GM23338 (cell line): ENCODE measurements at regions not wholly inside any gene's neighbourhood (a gene's known extent, or its start where the extent isn't known, plus 50 kb on each side); places are given as distances from the start of the nearest gene placed in this dataset.

Experiments
- ATAC-seq: fragments of 200-7000 bp; cut with Tn5 transposase; 3 replicates; pipeline ENCODE4 v1.9.1; 2020
- DNase-seq: peaks from one replicate; pipeline ENCODE4 v3.0.0-alpha.2; 2015; ENCODE audit warnings: low spot score
- H2AFZ ChIP-seq: fragments of 200-600 bp; sonication (generic); 2 replicates; pipeline ENCODE4 v1.8.0; 2016; ENCODE audit warnings: antibody characterized with exemption, mild to moderate bottlenecking, moderate library complexity
- H3F3A ChIP-seq: fragments of 200-600 bp; sonication (generic); replicated peaks from 2 replicates; pipeline ENCODE4 v1.8.0; 2017; ENCODE audit warnings: antibody characterized with exemption, mixed run types, low read depth
- H3K27ac ChIP-seq: fragments of 200-600 bp; sonication (generic); 2 replicates; pipeline ENCODE4 v1.6.1; 2016; ENCODE audit warnings: low read depth
- H3K27me3 ChIP-seq: fragments of 200-600 bp; sonication (generic); 2 replicates; pipeline ENCODE4 v1.8.0; 2016; ENCODE audit warnings: mild to moderate bottlenecking, mixed run types, moderate library complexity; ENCODE audit not compliant: insufficient read depth
- H3K36me3 ChIP-seq: fragments of 200-600 bp; sonication (generic); 2 replicates; pipeline ENCODE4 v1.8.0; 2016; ENCODE audit warnings: mild to moderate bottlenecking; ENCODE audit not compliant: insufficient read depth
- H3K4me1 ChIP-seq: fragments of 200-600 bp; sonication (generic); 2 replicates; pipeline ENCODE4 v1.8.0; 2016; ENCODE audit warnings: mild to moderate bottlenecking, moderate library complexity; ENCODE audit not compliant: insufficient read depth
- H3K4me2 ChIP-seq: fragments of 200-600 bp; sonication (generic); 2 replicates; pipeline ENCODE4 v1.7.1; 2017; ENCODE audit warnings: mixed run types
- H3K4me3 ChIP-seq: fragments of 200-600 bp; sonication (generic); 2 replicates; pipeline ENCODE4 v1.6.1; 2016; ENCODE audit warnings: mixed run types
- H3K79me2 ChIP-seq: fragments of 200-600 bp; sonication (generic); replicated peaks from 2 replicates; pipeline ENCODE4 v1.8.0; 2017; ENCODE audit warnings: mild to moderate bottlenecking; ENCODE audit not compliant: insufficient read depth
- H3K9me2 ChIP-seq: fragments of 200-600 bp; sonication (generic); 2 replicates; pipeline ENCODE4 v1.8.0; 2017; ENCODE audit not compliant: insufficient read depth
- H4K20me1 ChIP-seq: fragments of 200-600 bp; sonication (generic); replicated peaks from 2 replicates; pipeline ENCODE4 v1.8.0; 2017; ENCODE audit warnings: mild to moderate bottlenecking; ENCODE audit not compliant: insufficient read depth
- H3K27ac Mint-ChIP-seq: 2 replicates; pipeline ENCODE4 v1.8.0; 2020; ENCODE audit warnings: inconsistent platforms, mild to moderate bottlenecking, moderate library complexity, mixed read lengths
- H3K27me3 Mint-ChIP-seq: 3 replicates; pipeline ENCODE4 v1.8.0; 2022; ENCODE audit warnings: low read depth, mild to moderate bottlenecking, moderate library complexity, mixed read lengths, inconsistent platforms; ENCODE audit not compliant: insufficient read depth, poor library complexity
- H3K36me3 Mint-ChIP-seq: 3 replicates; pipeline ENCODE4 v1.8.0; 2021; ENCODE audit warnings: low read depth, mild to moderate bottlenecking, inconsistent platforms, moderate library complexity, mixed read lengths
- H3K4me1 Mint-ChIP-seq: 3 replicates; pipeline ENCODE4 v1.8.0; 2020; ENCODE audit warnings: mild to moderate bottlenecking, inconsistent platforms, mixed read lengths
- H3K4me3 Mint-ChIP-seq: 3 replicates; pipeline ENCODE4 v1.8.0; 2021; ENCODE audit warnings: moderate library complexity, mild to moderate bottlenecking, inconsistent platforms, mixed read lengths
- H3K9me3 Mint-ChIP-seq: 3 replicates; pipeline ENCODE4 v1.8.0; 2020; ENCODE audit warnings: moderate library complexity, mild to moderate bottlenecking, inconsistent platforms, mixed read lengths
- CREB1 ChIP-seq: fragments of 250-450 bp; sonication (Bioruptor Pico); IDR thresholded peaks from 2 replicates; pipeline ENCODE4 v1.5.0; 2020; ENCODE audit warnings: low read depth, mild to moderate bottlenecking, moderate library complexity
- CTCF ChIP-seq, 2 experiments: fragments of 200-600 bp in 1 of 2; sonication (generic) in 1 of 2; conservative IDR thresholded peaks; 2 replicates each; pipeline versions ENCODE4 v1.5.1 to v1.6.1; 2016 to 2017; ENCODE audit warnings: antibody characterized with exemption in 2 of 2, low read depth in 2 of 2, mild to moderate bottlenecking in 2 of 2, moderate library complexity in 1 of 2
- ETS1 ChIP-seq: IDR thresholded peaks from 2 replicates; pipeline ENCODE4 v1.6.1; 2016; ENCODE audit warnings: antibody characterized with exemption
- EZH2 ChIP-seq: fragments of 200-600 bp; sonication (generic); IDR thresholded peaks from one replicate; pipeline ENCODE4 v1.8.0; 2017; ENCODE audit warnings: antibody characterized with exemption, mild to moderate bottlenecking, low read depth; ENCODE audit not compliant: unreplicated experiment
- EZH2phosphoT487 ChIP-seq: fragments of 200-600 bp; sonication (generic); IDR thresholded peaks from one replicate; pipeline ENCODE4 v1.8.1; 2018; ENCODE audit warnings: antibody characterized with exemption; ENCODE audit not compliant: unreplicated experiment
- JUNB ChIP-seq: IDR thresholded peaks from one replicate; pipeline ENCODE4 v1.6.1; 2016; ENCODE audit warnings: antibody characterized with exemption; ENCODE audit not compliant: unreplicated experiment
- NANOG ChIP-seq: IDR thresholded peaks from 2 replicates; pipeline ENCODE4 v1.6.1; 2016; ENCODE audit warnings: antibody characterized with exemption, borderline replicate concordance
- POLR2AphosphoS5 ChIP-seq: IDR thresholded peaks from 2 replicates; pipeline ENCODE4 v1.6.1; 2016; ENCODE audit warnings: antibody characterized with exemption, low read depth
- STAT1 ChIP-seq: IDR thresholded peaks from one replicate; pipeline ENCODE4 v1.6.1; 2016; ENCODE audit warnings: antibody characterized with exemption; ENCODE audit not compliant: unreplicated experiment
- ZNF114 ChIP-seq: fragments of 250-450 bp; sonication (Bioruptor Pico); IDR thresholded peaks from 2 replicates; pipeline ENCODE4 v1.5.0; 2020; ENCODE audit warnings: mild to moderate bottlenecking, moderate library complexity
- ZNF331 ChIP-seq: fragments of 250-450 bp; sonication (Bioruptor Pico); IDR thresholded peaks from 2 replicates; pipeline ENCODE4 v1.5.0; 2020; ENCODE audit warnings: low read depth, mild to moderate bottlenecking, moderate library complexity
- TF ChIP-seq, protein P1 (sequence below): IDR thresholded peaks from one replicate; pipeline ENCODE4 v1.6.1; 2018; ENCODE audit warnings: antibody characterized with exemption; ENCODE audit not compliant: unreplicated experiment
- TF ChIP-seq, protein P2 (sequence below): fragments of 250-450 bp; sonication (Bioruptor Pico); IDR thresholded peaks from 2 replicates; pipeline ENCODE4 v1.5.0; 2020; ENCODE audit warnings: mild to moderate bottlenecking, moderate library complexity

DNA sequence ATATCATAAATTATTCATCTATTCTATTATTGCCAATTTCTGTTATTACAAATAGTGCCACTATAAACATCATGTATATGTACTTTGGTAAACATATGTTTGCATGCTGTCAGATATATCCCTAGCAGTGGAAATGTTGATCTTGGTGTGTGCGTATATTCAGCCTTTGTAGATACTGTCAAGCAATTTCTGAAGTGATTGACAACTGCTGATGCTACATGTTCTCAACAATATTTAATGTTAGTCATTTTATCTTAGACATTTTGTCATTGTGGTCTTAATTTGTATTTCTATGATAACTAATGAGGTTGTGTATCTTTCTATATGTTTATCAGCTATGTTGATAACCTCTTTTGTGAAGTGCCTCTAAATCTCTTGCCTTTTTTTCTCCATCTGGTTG lies 186.5 kb upstream of the NRG3 start:
- no peaks in the 10 kb centered on the region for H3K36me3 Mint-ChIP-seq
- no peaks in the 10 kb centered on the region for H3K27me3 ChIP-seq
- no peak for TF ChIP-seq NANOG
- no peak for TF ChIP-seq ZNF331 (CRISPR knock-in tag)
- no peak for TF ChIP-seq STAT1
- TF ChIP-seq, protein P1, sequence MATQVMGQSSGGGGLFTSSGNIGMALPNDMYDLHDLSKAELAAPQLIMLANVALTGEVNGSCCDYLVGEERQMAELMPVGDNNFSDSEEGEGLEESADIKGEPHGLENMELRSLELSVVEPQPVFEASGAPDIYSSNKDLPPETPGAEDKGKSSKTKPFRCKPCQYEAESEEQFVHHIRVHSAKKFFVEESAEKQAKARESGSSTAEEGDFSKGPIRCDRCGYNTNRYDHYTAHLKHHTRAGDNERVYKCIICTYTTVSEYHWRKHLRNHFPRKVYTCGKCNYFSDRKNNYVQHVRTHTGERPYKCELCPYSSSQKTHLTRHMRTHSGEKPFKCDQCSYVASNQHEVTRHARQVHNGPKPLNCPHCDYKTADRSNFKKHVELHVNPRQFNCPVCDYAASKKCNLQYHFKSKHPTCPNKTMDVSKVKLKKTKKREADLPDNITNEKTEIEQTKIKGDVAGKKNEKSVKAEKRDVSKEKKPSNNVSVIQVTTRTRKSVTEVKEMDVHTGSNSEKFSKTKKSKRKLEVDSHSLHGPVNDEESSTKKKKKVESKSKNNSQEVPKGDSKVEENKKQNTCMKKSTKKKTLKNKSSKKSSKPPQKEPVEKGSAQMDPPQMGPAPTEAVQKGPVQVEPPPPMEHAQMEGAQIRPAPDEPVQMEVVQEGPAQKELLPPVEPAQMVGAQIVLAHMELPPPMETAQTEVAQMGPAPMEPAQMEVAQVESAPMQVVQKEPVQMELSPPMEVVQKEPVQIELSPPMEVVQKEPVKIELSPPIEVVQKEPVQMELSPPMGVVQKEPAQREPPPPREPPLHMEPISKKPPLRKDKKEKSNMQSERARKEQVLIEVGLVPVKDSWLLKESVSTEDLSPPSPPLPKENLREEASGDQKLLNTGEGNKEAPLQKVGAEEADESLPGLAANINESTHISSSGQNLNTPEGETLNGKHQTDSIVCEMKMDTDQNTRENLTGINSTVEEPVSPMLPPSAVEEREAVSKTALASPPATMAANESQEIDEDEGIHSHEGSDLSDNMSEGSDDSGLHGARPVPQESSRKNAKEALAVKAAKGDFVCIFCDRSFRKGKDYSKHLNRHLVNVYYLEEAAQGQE = no peak
- TF ChIP-seq EZH2phosphoT487 = no peak
- TF ChIP-seq CREB1 (CRISPR knock-in tag) = no peak
- TF ChIP-seq EZH2 = no peak
- TF ChIP-seq, protein P2, sequence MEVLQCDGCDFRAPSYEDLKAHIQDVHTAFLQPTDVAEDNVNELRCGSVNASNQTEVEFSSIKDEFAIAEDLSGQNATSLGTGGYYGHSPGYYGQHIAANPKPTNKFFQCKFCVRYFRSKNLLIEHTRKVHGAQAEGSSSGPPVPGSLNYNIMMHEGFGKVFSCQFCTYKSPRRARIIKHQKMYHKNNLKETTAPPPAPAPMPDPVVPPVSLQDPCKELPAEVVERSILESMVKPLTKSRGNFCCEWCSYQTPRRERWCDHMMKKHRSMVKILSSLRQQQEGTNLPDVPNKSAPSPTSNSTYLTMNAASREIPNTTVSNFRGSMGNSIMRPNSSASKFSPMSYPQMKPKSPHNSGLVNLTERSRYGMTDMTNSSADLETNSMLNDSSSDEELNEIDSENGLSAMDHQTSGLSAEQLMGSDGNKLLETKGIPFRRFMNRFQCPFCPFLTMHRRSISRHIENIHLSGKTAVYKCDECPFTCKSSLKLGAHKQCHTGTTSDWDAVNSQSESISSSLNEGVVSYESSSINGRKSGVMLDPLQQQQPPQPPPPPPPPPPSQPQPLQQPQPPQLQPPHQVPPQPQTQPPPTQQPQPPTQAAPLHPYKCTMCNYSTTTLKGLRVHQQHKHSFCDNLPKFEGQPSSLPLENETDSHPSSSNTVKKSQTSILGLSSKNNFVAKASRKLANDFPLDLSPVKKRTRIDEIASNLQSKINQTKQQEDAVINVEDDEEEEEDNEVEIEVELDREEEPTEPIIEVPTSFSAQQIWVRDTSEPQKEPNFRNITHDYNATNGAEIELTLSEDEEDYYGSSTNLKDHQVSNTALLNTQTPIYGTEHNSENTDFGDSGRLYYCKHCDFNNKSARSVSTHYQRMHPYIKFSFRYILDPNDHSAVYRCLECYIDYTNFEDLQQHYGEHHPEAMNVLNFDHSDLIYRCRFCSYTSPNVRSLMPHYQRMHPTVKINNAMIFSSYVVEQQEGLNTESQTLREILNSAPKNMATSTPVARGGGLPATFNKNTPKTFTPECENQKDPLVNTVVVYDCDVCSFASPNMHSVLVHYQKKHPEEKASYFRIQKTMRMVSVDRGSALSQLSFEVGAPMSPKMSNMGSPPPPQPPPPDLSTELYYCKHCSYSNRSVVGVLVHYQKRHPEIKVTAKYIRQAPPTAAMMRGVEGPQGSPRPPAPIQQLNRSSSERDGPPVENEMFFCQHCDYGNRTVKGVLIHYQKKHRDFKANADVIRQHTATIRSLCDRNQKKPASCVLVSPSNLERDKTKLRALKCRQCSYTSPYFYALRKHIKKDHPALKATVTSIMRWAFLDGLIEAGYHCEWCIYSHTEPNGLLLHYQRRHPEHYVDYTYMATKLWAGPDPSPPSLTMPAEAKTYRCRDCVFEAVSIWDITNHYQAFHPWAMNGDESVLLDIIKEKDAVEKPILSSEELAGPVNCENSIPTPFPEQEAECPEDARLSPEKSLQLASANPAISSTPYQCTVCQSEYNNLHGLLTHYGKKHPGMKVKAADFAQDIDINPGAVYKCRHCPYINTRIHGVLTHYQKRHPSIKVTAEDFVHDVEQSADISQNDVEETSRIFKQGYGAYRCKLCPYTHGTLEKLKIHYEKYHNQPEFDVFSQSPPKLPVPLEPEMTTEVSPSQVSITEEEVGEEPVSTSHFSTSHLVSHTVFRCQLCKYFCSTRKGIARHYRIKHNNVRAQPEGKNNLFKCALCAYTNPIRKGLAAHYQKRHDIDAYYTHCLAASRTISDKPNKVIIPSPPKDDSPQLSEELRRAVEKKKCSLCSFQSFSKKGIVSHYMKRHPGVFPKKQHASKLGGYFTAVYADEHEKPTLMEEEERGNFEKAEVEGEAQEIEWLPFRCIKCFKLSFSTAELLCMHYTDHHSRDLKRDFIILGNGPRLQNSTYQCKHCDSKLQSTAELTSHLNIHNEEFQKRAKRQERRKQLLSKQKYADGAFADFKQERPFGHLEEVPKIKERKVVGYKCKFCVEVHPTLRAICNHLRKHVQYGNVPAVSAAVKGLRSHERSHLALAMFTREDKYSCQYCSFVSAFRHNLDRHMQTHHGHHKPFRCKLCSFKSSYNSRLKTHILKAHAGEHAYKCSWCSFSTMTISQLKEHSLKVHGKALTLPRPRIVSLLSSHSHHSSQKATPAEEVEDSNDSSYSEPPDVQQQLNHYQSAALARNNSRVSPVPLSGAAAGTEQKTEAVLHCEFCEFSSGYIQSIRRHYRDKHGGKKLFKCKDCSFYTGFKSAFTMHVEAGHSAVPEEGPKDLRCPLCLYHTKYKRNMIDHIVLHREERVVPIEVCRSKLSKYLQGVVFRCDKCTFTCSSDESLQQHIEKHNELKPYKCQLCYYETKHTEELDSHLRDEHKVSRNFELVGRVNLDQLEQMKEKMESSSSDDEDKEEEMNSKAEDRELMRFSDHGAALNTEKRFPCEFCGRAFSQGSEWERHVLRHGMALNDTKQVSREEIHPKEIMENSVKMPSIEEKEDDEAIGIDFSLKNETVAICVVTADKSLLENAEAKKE = no peak
- TF ChIP-seq ZNF114 = no peak
- no peak for TF ChIP-seq POLR2AphosphoS5
- no peak for TF ChIP-seq CTCF (conservative IDR thresholded peaks at IDR 0.05; ENCODE audit: low read depth in 2 of 2)
- TF ChIP-seq JUNB = no peak
- TF ChIP-seq ETS1 = no peak
- no peak overlapping the region for H3K27ac Mint-ChIP-seq
- H3K4me3 Mint-ChIP-seq = no peak overlapping the region
- no peak overlapping the region for H2AFZ ChIP-seq
- H4K20me1 ChIP-seq = no peaks in the 10 kb centered on the region
- DNase-seq (no peak), ATAC-seq (no peak)
- 0 out of 2 replicates have a peak, but pooled peaks cover 3% of the 10 kb centered on the region for H3K9me2 ChIP-seq
- H3K36me3 ChIP-seq = no peaks in the 10 kb centered on the region
- H3K4me3 ChIP-seq = no peak overlapping the region
- H3K4me2 ChIP-seq = no peak overlapping the region
- no peaks in the 10 kb centered on the region for H3K4me1 Mint-ChIP-seq
- no peaks in the 10 kb centered on the region for H3F3A ChIP-seq
- peaks cover 5% of the 10 kb centered on the region; the same call in 2 of the 3 replicates for H3K9me3 Mint-ChIP-seq
- no peaks in the 10 kb centered on the region for H3K79me2 ChIP-seq
- H3K4me1 ChIP-seq = no peaks in the 10 kb centered on the region
- no peaks in the 10 kb centered on the region for H3K27me3 Mint-ChIP-seq
- no peak overlapping the region for H3K27ac ChIP-seq
